GM12873 (cell line): ENCODE measurements at regions not wholly inside any gene's neighbourhood (a gene's known extent, or its start where the extent isn't known, plus 50 kb on each side); places are given as distances from the start of the nearest gene placed in this dataset.

Experiments used
- TF ChIP-seq, protein P1 (sequence below): IDR thresholded peaks from 2 replicates; pipeline ENCODE4 v1.5.1; 2012; ENCODE audit warnings: low read depth, mild to moderate bottlenecking, moderate library complexity, low read length, control low read depth; ENCODE audit not compliant: insufficient read depth; ENCODE audit errors: missing control alignments

GRCh38 chr18:42296192-42296591, 341.2 kb downstream of the PIK3C3 start:
- TF ChIP-seq, protein P1, sequence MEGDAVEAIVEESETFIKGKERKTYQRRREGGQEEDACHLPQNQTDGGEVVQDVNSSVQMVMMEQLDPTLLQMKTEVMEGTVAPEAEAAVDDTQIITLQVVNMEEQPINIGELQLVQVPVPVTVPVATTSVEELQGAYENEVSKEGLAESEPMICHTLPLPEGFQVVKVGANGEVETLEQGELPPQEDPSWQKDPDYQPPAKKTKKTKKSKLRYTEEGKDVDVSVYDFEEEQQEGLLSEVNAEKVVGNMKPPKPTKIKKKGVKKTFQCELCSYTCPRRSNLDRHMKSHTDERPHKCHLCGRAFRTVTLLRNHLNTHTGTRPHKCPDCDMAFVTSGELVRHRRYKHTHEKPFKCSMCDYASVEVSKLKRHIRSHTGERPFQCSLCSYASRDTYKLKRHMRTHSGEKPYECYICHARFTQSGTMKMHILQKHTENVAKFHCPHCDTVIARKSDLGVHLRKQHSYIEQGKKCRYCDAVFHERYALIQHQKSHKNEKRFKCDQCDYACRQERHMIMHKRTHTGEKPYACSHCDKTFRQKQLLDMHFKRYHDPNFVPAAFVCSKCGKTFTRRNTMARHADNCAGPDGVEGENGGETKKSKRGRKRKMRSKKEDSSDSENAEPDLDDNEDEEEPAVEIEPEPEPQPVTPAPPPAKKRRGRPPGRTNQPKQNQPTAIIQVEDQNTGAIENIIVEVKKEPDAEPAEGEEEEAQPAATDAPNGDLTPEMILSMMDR = no peak

GRCh38 chr18:42296723-42297122, 341.7 kb downstream of the PIK3C3 start:
- TF ChIP-seq, protein P1 = no peak

GRCh38 chr18:42298759-42299675, 344.0 kb downstream of the PIK3C3 start:
- TF ChIP-seq, protein P1 = peak; percentile 87

DNA sequence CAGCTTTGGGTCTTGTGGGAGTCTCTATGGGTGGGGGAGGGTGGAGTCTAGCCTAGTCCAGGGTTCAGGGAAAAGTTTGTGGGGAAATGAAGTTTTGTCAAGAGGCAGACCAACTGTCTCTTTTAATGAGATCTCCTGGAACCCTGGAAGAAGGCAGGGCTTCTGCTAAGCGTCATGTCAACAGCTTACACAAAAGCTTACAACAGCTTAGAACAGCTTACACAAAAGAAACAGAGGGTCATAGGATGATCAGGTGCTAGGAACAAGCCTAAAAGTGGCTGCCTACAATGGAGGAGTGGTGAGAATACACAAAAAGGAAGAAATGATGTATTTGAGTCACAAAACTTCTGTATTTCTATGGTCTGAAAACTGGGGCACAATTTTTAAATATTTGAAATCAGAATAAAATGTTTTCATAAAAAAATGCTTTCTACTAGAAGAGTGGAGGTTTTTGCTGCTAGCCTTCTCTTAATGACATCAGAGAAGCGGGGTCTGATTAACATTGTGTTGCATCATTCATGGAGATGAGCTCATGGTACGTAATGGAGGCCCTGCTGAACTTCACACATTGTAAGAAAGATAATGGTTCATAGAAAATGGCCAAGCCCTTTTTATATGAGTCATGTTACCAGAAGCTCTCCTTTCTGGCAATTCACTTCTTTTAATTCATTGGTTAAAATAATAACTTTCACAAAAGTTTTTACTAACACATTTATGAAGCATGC, 351.0 kb downstream of the PIK3C3 start:
- TF ChIP-seq, protein P1 = no peak

GRCh38 chr18:42306594-42306980, 351.6 kb downstream of the PIK3C3 start:
- TF ChIP-seq, protein P1 = no peak

DNA sequence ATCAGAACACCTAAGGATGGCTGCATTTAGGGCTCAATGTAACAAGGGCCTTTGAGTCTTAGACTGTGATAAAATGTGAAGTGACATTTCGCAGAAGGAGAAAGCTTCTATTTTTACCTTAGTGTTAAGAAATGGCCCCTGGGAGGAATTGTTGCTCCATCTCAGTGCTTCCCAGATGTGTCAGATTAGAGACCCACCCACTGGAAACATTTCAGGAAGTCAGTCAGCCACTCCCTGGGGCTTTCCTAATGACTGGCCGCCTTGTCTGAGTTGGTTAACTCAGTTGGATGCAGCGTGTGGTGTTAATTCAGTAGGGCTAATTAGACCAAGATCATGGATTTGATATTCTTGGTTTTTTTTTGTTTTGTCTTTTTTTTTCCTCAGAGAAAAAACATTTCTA, 355.9 kb downstream of the PIK3C3 start:
- TF ChIP-seq, protein P1 = no peak

GRCh38 chr18:42326752-42327151, 371.7 kb downstream of the PIK3C3 start:
- TF ChIP-seq, protein P1 = no peak
